NCI-H2081 treated with DMSO at 0.1 percent for 48 hours (cell line): ENCODE measurements at regions not wholly inside any gene's neighbourhood (a gene's known extent, or its start where the extent isn't known, plus 50 kb on each side); places are given as distances from the start of the nearest gene placed in this dataset.
"Not testable (repeated sequence)": the region's sequence is repeated elsewhere in the genome, so short reads cannot be mapped to it uniquely, and the experiment has no call there.

Source experiments
- DNase-seq: peaks from one replicate; lab custom pipeline; 2025; lab: John Stamatoyannopoulos, UW

GRCh38 chr2:60246583-60246982 is 306.9 kb downstream of the BCL11A start:
- DNase-seq: no peak

DNA sequence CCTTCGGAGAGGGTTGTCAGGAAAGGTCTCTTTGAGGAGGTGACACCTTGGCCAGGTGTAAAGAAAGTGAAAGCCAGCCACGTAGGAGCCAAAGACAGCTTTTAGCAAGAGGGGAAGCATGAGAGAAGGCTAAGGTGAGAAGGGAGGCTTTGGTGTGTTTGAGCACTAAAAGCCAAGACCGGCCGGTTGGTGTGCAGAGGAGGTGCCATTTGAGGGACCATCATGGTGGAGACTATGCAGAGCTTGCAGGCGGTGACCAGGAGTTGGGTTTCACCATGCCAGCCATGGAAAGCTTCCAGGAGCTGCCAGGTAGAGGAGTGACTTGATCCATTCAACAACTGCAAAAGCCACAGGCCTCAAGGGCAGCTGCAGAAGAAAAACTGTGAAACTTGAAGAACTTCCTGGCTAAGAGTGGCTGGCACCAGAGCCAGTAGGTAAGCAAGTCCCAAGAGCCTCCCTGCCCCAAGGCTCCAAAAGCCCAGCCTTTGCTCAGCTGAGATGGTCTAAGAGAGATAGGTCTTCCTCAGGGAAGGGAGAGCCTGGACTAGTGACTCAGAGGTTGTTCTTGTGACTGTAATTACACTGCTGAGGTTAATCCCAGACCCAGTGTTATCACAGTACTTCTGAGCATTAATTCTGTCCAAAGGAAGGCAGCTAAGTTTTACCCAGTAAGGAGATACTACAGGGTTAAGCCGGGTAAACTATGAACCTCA is 319.0 kb downstream of the BCL11A start:
- DNase-seq: no peak

GRCh38 chr2:60230596-60230995 is 322.9 kb downstream of the BCL11A start:
- DNase-seq: no peak

DNA sequence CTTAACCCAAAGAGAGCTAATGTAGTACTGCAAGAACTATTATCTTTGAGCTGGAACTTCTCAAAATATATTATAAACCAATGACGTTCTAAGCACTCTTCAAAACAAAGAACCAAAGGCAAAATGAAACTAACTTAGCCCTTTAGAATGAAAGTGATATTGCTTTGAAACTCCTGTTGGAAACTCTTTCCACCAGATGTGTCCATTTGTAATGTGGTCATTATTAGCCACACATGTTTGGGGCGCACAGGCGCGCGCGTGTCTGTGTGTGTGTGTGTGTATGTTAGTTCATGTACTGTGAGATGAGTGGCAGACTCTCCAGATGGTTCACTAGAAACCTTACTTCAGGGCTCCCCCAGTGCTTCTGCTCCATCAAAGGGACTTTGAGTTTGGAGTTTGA is 323.4 kb downstream of the BCL11A start:
- no peak for DNase-seq

GRCh38 chr2:60226943-60227342 is 326.5 kb downstream of the BCL11A start:
- DNase-seq: no peak

DNA sequence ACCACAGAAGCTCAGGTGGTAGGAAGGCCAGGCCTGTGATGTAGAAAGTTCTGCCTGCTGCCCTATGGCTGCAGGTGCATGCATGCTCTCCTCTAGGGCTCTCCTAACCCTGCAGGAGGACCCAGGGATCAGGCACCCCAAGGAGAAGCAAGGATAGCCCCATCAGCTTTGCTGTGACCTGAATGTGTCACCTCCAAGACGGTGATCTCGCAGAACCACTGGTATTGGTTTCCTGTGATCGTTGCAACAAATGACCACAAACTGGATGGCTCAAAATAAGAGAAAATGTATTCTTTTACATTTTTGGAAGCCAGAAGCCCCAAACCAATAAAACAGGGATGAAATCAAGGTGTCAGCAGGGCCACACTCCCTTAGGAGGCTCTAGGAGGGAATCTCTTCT is 327.3 kb downstream of the BCL11A start:
- DNase-seq: no peak

DNA sequence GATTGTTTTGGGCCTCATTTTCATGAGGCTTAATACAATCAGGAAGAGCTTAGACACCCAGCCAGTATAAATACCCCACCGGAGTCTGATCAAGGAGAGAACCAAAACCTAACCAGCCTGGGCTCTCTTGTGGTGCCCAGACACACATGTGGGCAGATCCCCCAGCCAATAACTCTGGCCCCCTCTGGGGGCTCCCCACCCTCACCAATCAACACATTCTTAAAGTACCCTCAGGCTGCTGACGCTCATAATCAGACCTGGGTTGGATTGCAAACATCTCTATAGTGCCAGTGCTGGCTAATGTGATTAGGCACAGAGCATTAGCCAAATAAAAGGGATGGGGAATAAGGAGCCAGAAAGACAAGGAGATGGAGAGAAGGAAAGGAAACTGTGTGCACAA is 329.6 kb downstream of the BCL11A start:
- DNase-seq: no peak

- DNase-seq: no peak
These were observed 332.4 kb downstream of the BCL11A start for GRCh38 chr2:60221098-60221497.

DNA sequence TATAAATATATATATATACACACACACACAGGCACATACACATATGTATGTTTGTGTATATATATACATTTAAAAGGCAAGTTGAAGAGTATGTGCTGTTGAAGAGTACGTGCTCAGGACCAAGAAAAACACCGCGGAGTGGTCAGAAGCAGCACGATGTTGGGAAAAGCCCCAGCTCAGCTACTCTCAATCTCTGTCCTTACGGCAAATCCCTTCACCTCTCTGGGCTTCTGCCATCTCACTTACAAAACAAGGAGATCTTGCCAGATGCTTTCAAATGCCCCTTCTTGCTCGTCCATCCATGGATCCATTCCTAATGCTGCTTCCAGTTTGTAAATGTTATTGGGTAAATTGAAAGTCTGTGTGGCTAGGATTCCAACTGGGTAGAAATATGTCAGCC is 333.9 kb downstream of the BCL11A start:
- no peak for DNase-seq

DNA sequence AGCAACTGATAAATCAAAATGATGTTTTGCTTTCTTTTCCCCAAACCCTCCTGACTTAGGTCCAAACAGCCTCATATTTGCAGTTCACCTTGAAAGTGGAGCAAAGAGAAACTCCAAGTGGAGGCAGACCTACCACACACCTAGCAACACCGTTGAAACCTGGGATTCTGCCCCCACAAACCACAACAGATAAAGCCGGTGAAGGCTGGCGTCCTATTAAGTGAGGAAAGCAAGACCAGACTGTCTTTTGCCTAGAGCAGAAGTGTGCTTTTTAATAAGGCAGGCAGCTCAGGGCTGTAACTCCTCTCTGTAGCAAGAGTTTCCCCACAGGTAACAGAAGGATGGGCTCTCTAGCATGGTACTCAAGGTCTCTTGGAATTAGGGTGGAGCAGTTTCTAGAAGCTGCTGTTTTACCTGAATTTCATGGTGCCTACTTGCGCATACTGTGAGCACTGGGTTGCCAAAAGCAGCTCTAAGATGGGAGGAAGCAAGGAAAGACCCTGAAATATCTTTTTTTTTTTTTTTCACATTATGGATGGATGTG is 336.9 kb downstream of the BCL11A start:
- no peak for DNase-seq

GRCh38 chr2:60215386-60215901 is 338.0 kb downstream of the BCL11A start:
- DNase-seq: no peak

GRCh38 chr2:60214626-60214875 is 338.9 kb downstream of the BCL11A start:
- DNase-seq: no peak

- DNase-seq: no peak
These were observed 339.4 kb downstream of the BCL11A start for GRCh38 chr2:60213865-60214625.

DNA sequence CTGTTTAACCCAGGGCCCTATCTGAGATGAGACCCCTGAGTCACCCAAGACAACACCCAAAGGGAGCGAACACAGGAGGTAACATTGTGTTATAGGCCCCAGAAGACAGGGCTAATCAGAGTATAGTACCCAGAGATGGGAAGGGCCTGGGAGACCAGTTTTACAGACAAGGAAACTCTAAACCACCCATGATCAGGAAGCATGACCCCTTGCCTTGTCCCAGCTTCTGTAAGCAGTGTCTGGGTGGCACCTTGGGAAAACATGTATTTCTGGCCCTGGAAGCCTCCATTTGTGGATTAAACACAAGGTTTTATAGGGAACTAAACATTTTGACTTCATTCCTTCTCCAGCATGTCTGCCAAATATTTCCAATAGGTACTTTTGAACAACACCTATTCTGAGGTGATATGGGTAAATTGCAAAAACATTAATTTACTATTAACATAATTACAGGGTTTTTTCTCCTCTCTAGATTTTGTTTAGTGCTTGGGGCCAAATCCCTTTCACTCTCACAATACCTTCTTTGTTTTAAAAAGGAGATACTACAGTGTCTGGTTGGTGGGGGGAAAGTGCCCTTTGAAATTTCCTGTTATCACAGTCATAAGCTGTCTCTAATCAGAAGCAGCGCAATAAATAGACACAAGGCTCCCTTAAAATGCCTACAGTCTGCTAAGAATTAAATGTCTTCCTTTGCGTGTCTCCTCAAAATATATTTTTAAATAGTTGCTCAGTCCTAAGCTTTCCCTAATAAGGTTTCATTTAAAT is 341.1 kb downstream of the BCL11A start:
- no peak for DNase-seq

GRCh38 chr2:60189006-60189405 is 364.4 kb downstream of the BCL11A start:
- DNase-seq: not testable (repeated sequence)

DNA sequence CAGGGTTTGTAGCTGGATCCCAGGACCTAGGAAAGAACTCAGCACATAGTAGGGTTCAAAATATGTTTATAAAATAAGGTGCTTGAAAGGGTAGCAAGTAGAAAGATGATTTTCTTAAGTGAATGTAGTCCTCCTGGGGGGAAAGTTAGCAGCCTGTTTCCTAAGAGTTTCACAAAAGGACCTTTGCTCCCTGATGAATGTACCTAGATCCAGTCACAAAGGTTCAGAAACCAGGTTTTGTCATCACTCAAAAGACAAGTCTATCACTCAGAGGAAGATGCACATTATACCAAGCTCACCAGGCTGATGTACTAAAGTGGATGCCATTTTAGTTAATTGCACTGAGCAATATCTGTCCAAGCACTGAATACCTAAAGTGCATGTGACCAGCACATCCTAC is 378.2 kb downstream of the BCL11A start:
- DNase-seq: no peak

GRCh38 chr2:60174146-60174545 is 379.3 kb downstream of the BCL11A start:
- DNase-seq: no peak

DNA sequence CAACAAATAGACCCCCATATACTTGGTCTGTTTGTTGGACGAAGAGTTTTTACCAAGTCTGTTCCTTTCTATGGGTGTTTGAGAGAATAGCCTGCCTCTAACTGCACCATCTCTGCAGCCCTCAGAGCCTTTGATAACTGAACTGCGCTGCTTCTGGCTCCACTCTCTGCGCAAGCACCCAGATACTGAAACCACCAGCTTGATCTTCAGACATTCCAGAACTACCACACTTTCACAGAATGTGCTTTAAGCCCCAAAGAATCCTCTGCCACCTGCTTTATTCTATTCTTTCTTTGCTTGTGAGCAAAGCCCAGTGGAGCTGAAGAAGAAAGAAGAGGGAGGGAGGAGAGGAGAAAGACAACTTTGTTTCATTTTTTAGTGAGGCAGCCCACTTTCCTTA is 380.7 kb downstream of the BCL11A start:
- no peak for DNase-seq

GRCh38 chr2:60170272-60170671 is 383.2 kb downstream of the BCL11A start:
- DNase-seq: no peak

- no peak for DNase-seq
These were observed 385.2 kb downstream of the BCL11A start for GRCh38 chr2:60168247-60168646.

GRCh38 chr2:60167089-60167488 is 386.4 kb downstream of the BCL11A start:
- no peak for DNase-seq

DNA sequence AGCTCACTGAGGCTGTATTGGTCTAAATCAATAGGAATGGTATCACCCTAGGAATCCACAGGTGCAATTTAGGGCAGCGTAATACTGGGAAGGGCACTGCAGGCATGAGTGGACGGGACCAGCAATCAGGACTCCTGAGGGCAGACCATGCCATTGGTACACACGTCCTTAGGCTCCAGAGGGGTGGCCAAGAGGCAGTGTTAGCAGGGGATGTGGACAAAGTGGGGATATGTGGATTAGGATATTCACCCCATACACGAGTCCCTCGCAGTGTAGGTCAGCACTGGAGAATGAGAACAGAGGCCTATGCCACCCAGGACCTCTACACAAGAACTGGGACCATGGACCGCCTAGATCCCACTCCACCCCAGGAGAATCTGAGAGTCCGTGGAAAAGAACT is 389.8 kb downstream of the BCL11A start:
- no peak for DNase-seq

DNA sequence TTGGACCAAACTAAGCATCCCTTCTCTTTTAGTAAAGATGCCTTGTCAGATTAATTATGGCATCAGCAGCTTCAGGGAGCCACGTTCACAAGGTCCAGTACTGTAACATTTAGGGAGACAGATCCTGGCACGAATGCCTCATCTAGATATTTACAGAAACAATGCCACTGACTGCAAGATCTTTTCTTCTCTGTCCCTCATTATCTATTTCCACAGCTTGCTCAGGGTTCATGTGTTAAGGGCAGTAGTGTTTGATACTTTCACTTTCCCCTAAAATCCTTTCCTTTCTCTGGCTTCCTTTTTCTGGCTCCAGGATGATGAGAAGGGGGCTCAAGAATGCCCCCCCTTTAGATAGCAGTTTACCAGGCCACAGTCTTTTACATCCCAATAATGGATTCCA is 393.9 kb downstream of the BCL11A start:
- no peak for DNase-seq
